K562 (cell line): ENCODE measurements at regions not wholly inside any gene's neighbourhood (a gene's known extent, or its start where the extent isn't known, plus 50 kb on each side); places are given as distances from the start of the nearest gene placed in this dataset.

ENCODE experiments used
- CHD4 ChIP-seq: fragments of 200-600 bp; sonication (generic); IDR thresholded peaks from 3 replicates; pipeline ENCODE4 v1.6.1; 2012; ENCODE audit warnings: low read depth, mild to moderate bottlenecking, mixed read lengths, low read length, inconsistent platforms; ENCODE audit not compliant: insufficient read depth, insufficient replicate concordance, poor library complexity, severe bottlenecking
- CTCF ChIP-seq, 3 experiments: IDR thresholded peaks in 2 of 3; conservative IDR thresholded peaks in 1 of 3; 2 replicates each; pipeline ENCODE4 v1.5.1; 2011 to 2012; ENCODE audit warnings: low read length in 3 of 3, mild to moderate bottlenecking in 3 of 3, control low read depth in 2 of 3, improper control_type of control experiment in 1 of 3, inconsistent platforms in 1 of 3, low read depth in 1 of 3, mixed read lengths in 1 of 3, moderate library complexity in 1 of 3; ENCODE audit not compliant: insufficient read depth in 2 of 3
- E2F5 ChIP-seq: sonication (generic); formaldehyde crosslinking; IDR thresholded peaks from 2 replicates; pipeline ENCODE4 v1.8.0; 2022; ENCODE audit warnings: mild to moderate bottlenecking, missing genetic modification reagents
- EP300 ChIP-seq: IDR thresholded peaks from 2 replicates; pipeline ENCODE4 v1.6.1; 2012; ENCODE audit warnings: low read length, improper control_type of control experiment
- GTF2E2 ChIP-seq: fragments of 200-800 bp; sonication (Bioruptor generic); IDR thresholded peaks from 2 replicates; pipeline ENCODE4 v1.6.1; 2016; ENCODE audit warnings: missing genetic modification characterization, missing compliant biosample characterization
- HNRNPH1 ChIP-seq: fragments of 200-400 bp; formaldehyde crosslinking; optimal IDR thresholded peaks from 2 replicates; pipeline ENCODE3; 2017; ENCODE audit warnings: low read depth, mild to moderate bottlenecking, low read length, moderate library complexity
- MAFK ChIP-seq: IDR thresholded peaks from 2 replicates; pipeline ENCODE4 v1.6.1; 2011; ENCODE audit warnings: low read length, improper control_type of control experiment
- MTA1 ChIP-seq: fragments of 450-650 bp; IDR thresholded peaks from 2 replicates; pipeline ENCODE4 v1.6.1; 2017; ENCODE audit warnings: borderline replicate concordance
- RUNX1 ChIP-seq: sonication (generic); IDR thresholded peaks from 2 replicates; pipeline ENCODE4 v1.6.1; 2016; ENCODE audit warnings: antibody characterized with exemption, low read depth
- SP1 ChIP-seq: sonication (generic); formaldehyde crosslinking; IDR thresholded peaks from 2 replicates; pipeline ENCODE4 v1.8.1; 2022; ENCODE audit warnings: mild to moderate bottlenecking, missing genetic modification reagents
- TAF1 ChIP-seq: IDR thresholded peaks from 2 replicates; pipeline ENCODE4 v1.6.1; 2011; ENCODE audit warnings: mild to moderate bottlenecking, low read length, moderate library complexity; ENCODE audit not compliant: insufficient read depth, control insufficient read depth, severe bottlenecking; ENCODE audit errors: extremely low read depth
- YBX1 ChIP-seq: fragments of 450-650 bp; IDR thresholded peaks from 2 replicates; pipeline ENCODE4 v1.7.1; 2016; ENCODE audit warnings: mild to moderate bottlenecking
- TF ChIP-seq, protein P1 (sequence below), 2 experiments: fragments of 450-650 bp; conservative IDR thresholded peaks; 2 replicates each; pipeline ENCODE4 v1.6.1; 2017; ENCODE audit warnings: mild to moderate bottlenecking in 2 of 2, moderate library complexity in 2 of 2

DNA sequence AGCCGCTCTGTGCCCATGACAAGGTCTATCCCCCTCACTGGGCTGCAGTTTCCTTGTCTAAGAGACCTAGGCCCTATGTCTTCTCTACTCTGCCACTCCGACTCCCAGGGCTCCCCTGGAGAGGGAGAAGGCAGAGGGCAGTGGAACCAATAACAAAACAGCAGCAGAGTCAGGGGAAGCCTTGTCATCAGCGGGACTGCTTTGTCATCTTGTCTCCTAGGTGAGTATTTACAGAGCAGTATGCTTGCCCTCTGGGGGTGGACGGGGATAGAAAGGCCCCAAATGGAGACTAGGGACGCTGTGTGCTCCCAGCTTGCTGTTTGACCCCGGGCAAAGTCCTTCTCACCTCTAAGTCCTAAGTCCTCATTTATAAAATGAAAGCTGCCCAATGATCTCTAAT lies 318.5 kb downstream of the CDK5RAP2 start:
- TF ChIP-seq RUNX1 (no peak), CTCF (IDR thresholded peaks at IDR 0.05 in 2 of 3, conservative IDR thresholded peaks at IDR 0.05 in 1 of 3; ENCODE audit: insufficient read depth in 2 of 3, low read depth in 1 of 3, low read length in 3 of 3) (no peak), TAF1 (no peak), HNRNPH1 (no peak), MAFK (no peak), EP300 (no peak), CHD4 (no peak), YBX1 (no peak), GTF2E2 (tag) (no peak), MTA1 (no peak), SP1 (CRISPR knock-in tag) (no peak), E2F5 (CRISPR knock-in tag) (no peak)
- TF ChIP-seq, protein P1, sequence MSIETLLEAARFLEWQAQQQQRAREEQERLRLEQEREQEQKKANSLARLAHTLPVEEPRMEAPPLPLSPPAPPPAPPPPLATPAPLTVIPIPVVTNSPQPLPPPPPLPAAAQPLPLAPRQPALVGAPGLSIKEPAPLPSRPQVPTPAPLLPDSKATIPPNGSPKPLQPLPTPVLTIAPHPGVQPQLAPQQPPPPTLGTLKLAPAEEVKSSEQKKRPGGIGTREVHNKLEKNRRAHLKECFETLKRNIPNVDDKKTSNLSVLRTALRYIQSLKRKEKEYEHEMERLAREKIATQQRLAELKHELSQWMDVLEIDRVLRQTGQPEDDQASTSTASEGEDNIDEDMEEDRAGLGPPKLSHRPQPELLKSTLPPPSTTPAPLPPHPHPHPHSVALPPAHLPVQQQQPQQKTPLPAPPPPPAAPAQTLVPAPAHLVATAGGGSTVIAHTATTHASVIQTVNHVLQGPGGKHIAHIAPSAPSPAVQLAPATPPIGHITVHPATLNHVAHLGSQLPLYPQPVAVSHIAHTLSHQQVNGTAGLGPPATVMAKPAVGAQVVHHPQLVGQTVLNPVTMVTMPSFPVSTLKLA (conservative IDR thresholded peaks at IDR 0.05): no peak
